Epidermal melanocyte (primary cell): ENCODE measurements at regions not wholly inside any gene's neighbourhood (a gene's known extent, or its start where the extent isn't known, plus 50 kb on each side); places are given as distances from the start of the nearest gene placed in this dataset.

Source experiments
- DNase-seq: peaks from one replicate; pipeline ENCODE4 v3.0.0; 2011; ENCODE audit warnings: low spot score; ENCODE audit not compliant: insufficient read length

GRCh38 chrX:40184968-40185367, 87.2 kb upstream of the BCOR start:
- DNase-seq: no peak

GRCh38 chrX:40182615-40183014, 84.9 kb upstream of the BCOR start:
- no peak for DNase-seq

- DNase-seq: no peak
These were observed 84.3 kb upstream of the BCOR start for GRCh38 chrX:40182095-40182494.

GRCh38 chrX:40179283-40179682, 81.5 kb upstream of the BCOR start:
- DNase-seq: no peak

GRCh38 chrX:40177942-40178715, 80.4 kb upstream of the BCOR start:
- no peak for DNase-seq

- no peak for DNase-seq
These were observed 79.7 kb upstream of the BCOR start for GRCh38 chrX:40177489-40177888.

DNA sequence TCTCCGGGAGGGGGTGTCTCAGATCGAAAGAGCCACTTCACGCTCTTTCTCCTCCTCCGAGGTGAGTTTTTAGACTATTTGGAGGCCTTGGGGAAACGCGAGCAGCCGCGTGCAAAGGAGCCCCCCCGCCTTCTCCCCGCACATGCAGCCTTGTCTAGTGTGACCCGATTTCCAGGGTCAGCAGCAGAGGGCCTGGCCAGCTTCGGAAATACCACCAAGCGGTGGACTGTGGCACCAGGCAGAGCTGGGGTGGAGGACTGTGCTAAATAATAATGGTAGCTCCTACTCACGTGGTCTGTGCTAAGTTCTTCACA, 79.3 kb upstream of the BCOR start:
- DNase-seq: no peak

- DNase-seq: no peak
These were observed 78.8 kb upstream of the BCOR start for GRCh38 chrX:40176351-40177116.

DNA sequence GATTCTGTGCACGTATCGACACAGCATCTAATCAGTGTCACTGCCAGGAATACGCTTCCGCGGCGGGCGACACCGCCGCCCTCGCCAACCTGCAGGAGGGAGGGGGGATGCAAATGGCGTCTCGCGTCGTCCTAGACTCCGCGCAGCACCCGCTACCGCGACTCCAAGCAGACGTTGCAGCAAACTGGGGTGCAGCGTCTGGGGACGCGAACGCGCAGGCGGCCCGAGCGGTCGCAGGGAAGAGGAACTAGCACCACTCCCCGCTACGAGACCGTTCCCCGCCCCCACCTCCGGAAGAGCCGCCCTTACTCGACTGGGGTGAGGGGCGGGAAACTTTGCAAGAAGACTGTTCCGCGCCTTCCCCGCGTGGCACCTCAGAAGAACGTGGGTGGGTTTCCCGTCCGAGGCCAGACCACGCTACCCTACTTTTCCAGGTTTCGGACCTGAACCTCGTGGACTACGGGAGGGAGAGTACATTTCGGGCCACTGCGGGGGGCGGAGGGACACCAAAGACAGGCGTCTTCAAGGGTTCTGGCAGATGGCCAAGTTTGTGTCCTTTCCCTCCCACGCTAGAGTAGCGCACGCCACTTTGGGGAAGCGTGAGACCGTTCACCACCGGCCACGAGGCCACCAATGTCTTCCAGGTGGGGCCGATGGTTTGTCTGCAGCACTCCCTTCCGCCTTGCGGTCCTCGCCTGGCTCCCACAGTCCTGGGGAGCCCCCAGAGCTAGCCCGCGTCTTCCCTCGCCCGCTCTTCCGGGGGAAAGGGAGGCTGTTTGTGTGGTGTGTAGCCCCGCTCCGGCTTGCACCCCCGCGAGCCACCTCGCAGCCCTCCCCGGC, 78.0 kb upstream of the BCOR start:
- no peak for DNase-seq

- DNase-seq: no peak
These were observed 77.2 kb upstream of the BCOR start for GRCh38 chrX:40174854-40175510.

GRCh38 chrX:40174001-40174853, 76.5 kb upstream of the BCOR start:
- DNase-seq: no peak

GRCh38 chrX:40173143-40174000, 75.6 kb upstream of the BCOR start:
- no peak for DNase-seq

DNA sequence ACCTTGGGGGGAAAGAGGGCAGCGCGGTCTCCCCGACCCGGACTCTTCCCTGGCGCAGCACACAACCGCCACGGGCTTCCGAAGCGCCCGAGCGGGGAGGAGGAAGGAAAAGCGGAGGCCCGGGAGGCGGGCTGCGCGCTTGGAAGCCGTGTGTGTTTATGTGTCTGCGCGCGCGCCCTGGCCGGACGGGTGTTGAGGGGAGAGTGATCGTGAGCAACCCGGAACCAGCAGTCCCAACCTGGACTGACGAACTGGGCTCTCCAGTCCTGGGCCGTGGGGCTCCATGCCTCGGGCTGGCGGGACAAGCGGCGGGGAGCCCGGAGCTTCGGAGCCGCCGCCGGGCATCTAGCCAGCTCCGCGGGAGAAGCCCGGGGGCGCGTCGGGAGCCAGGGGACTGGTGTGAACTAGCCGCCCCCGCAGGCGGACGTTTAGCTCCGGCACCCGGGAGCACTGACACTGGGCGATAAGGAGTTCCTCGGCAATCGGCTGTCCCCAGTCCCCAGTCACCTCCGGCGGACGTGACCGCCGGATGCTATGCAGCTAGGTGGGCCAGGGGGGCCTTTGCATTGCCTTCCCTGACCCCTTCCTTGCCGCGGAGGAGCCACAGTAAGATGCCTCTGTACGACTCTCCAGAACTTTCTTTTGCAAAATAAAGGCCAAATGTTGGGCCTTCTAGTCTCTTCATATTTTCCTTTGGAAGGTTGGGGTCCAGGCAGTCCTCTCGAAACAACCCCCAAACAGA, 74.8 kb upstream of the BCOR start:
- no peak for DNase-seq

GRCh38 chrX:40171513-40172400, 74.0 kb upstream of the BCOR start:
- no peak for DNase-seq

GRCh38 chrX:40170830-40171512, 73.2 kb upstream of the BCOR start:
- no peak for DNase-seq

DNA sequence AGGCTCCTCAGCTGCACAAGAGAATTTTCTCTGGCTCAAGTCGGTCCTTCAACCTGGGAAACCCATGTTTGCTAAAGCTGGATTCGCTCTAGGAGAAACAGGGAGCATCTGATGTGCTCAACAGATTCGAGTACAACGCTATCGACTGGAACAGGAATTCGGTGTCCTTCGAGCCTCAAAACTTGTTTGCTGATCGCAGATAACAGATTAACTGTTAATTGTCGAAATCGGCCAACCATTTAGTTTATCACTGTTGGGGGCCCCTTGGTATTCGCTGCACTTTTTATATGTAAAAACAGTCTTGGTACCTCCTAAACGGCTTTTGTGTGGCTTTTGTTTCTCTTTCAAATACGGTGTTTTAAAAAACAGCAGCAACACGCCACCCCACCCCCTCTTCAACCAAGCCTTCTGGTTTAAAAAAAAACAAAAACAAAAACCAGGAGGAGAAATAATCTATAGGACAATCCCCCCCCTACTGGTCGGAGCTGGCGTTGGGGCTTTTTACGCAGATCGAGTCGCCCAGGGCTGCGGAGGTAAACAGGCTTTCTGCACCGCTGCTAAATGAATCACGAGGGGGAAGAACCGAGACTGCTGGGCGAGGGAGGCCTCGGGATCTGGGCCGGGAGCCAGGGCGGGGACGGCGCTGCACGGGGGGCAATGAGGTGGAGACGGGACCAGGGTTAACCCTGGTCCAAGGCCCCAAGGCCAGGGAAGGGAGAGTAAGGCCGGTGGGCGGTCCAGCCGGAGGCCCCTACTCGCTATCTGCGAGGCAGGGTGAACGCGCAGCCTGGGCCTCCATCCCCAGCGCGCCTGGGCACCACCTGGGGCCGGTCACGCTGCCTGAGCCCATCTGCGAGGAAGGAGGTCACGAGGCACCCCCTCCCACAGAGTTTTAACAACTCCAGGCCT, 71.7 kb upstream of the BCOR start:
- no peak for DNase-seq
